ENCODE measurements at regions not wholly inside any gene's neighbourhood (a gene's known extent, or its start where the extent isn't known, plus 50 kb on each side); places are given as distances from the start of the nearest gene placed in this dataset.

DNA sequence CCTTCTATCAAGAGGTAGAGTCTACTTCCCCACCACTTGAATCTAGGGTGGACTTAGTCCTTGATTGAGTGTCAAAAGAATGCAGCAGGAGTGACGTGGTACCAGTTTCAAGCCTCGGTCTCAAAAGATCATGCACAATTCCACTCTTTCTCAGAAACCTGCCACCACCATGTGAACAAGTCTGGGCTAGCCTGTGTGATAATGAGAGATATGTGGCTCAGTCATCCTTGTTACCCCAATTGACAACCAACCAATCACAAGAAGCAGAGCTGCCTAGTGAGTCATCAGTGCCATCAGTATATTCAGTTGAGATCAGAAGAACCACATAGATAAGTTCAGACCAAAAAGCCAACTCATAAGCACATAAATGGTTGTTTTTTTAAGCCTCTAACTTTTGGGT lies 374.5 kb downstream of the IL20RB start:
- TF ChIP-seq CTCF (IDR thresholded peaks at IDR 0.05) (no peak), POLR2A (IDR thresholded peaks at IDR 0.05) (no peak)

All from esophagus squamous epithelium (tissue), 4 donors.